Activated T-cell treated with anti-CD3 and anti-CD28 coated beads for 1 hour (primary cell): ENCODE measurements at regions not wholly inside any gene's neighbourhood (a gene's known extent, or its start where the extent isn't known, plus 50 kb on each side); places are given as distances from the start of the nearest gene placed in this dataset.
"Not testable (repeated sequence)": the region's sequence is repeated elsewhere in the genome, so short reads cannot be mapped to it uniquely, and the experiment has no call there.

Experiments
- DNase-seq: peaks from one replicate; pipeline ENCODE4 v3.0.0-alpha.2; 2020; ENCODE audit warnings: low read depth

- no peak for DNase-seq
Observed at GRCh38 chr7:132030086-132030568, 473.7 kb upstream of the PODXL start.

- DNase-seq, result no peak
Observed at GRCh38 chr7:132029369-132030085, 473.1 kb upstream of the PODXL start.

- DNase-seq, result no peak
Observed at GRCh38 chr7:132028144-132028920, 471.9 kb upstream of the PODXL start.

GRCh38 chr7:132024290-132024689 is 467.9 kb upstream of the PODXL start:
- no peak for DNase-seq

GRCh38 chr7:132023466-132023865 is 467.0 kb upstream of the PODXL start:
- DNase-seq, result no peak

GRCh38 chr7:132022188-132022587 is 465.8 kb upstream of the PODXL start:
- DNase-seq, result no peak

GRCh38 chr7:132019703-132020102 is 463.3 kb upstream of the PODXL start:
- DNase-seq, result no peak

GRCh38 chr7:132009778-132010177 is 453.4 kb upstream of the PODXL start:
- DNase-seq, result no peak

GRCh38 chr7:132004529-132004928 is 448.1 kb upstream of the PODXL start:
- DNase-seq, result no peak

- DNase-seq, result no peak
Observed at GRCh38 chr7:132002343-132002968, 446.0 kb upstream of the PODXL start.

GRCh38 chr7:132001146-132001545 is 444.7 kb upstream of the PODXL start:
- DNase-seq, result no peak

GRCh38 chr7:131999193-131999592 is 442.8 kb upstream of the PODXL start:
- DNase-seq, result no peak

- no peak for DNase-seq
Observed at GRCh38 chr7:131995324-131995723, 438.9 kb upstream of the PODXL start.

- not testable (repeated sequence) for DNase-seq
Observed at GRCh38 chr7:131981069-131981468, 424.6 kb upstream of the PODXL start.

GRCh38 chr7:131978118-131978517 is 421.7 kb upstream of the PODXL start:
- not testable (repeated sequence) for DNase-seq

- no peak for DNase-seq
Observed at GRCh38 chr7:131976411-131976810, 420.0 kb upstream of the PODXL start.

- DNase-seq, result no peak
Observed at GRCh38 chr7:131974671-131975070, 418.2 kb upstream of the PODXL start.

- DNase-seq, result no peak
Observed at GRCh38 chr7:131972251-131972650, 415.8 kb upstream of the PODXL start.

- DNase-seq, result no peak
Observed at GRCh38 chr7:131970602-131971001, 414.2 kb upstream of the PODXL start.

GRCh38 chr7:131969560-131969959 is 413.1 kb upstream of the PODXL start:
- DNase-seq, result no peak

- no peak for DNase-seq
Observed at GRCh38 chr7:131967216-131967730, 410.8 kb upstream of the PODXL start.

- DNase-seq, result no peak
Observed at GRCh38 chr7:131964203-131964602, 407.8 kb upstream of the PODXL start.
